ENCODE measurements at regions not wholly inside any gene's neighbourhood (a gene's known extent, or its start where the extent isn't known, plus 50 kb on each side); places are given as distances from the start of the nearest gene placed in this dataset.

DNA sequence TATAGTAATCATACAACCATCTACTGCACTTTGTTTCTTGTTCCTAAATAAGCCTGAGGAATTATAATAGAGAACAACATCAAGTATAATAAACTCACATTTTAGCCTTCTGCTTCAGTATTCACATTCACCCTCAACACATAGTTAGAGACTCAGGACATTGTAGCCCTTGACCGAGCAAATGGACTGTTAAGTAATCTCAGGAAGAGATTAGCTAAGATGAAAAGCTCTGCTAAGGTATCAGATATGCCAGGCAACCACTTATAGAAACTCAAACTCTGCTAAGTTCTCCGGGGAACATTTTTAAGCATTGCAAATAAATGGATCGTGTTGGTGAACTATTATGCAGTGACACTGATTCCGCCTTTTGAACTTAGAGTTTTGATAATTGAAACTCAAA, 252.0 kb downstream of the DTWD2 start:
- H3K27ac ChIP-seq (ENCODE audit: low read length) = no peak overlapping the region
- TF ChIP-seq, protein P1, sequence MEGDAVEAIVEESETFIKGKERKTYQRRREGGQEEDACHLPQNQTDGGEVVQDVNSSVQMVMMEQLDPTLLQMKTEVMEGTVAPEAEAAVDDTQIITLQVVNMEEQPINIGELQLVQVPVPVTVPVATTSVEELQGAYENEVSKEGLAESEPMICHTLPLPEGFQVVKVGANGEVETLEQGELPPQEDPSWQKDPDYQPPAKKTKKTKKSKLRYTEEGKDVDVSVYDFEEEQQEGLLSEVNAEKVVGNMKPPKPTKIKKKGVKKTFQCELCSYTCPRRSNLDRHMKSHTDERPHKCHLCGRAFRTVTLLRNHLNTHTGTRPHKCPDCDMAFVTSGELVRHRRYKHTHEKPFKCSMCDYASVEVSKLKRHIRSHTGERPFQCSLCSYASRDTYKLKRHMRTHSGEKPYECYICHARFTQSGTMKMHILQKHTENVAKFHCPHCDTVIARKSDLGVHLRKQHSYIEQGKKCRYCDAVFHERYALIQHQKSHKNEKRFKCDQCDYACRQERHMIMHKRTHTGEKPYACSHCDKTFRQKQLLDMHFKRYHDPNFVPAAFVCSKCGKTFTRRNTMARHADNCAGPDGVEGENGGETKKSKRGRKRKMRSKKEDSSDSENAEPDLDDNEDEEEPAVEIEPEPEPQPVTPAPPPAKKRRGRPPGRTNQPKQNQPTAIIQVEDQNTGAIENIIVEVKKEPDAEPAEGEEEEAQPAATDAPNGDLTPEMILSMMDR (IDR thresholded peaks at IDR 0.05; ENCODE audit: low read depth, low read length) = no peak
- no peak for TF ChIP-seq EZH2phosphoT487 (IDR thresholded peaks at IDR 0.05; ENCODE audit: low read depth)
- no peaks in the 10 kb centered on the region for H3K4me1 ChIP-seq (ENCODE audit: low read length)
- H3K4me2 ChIP-seq (ENCODE audit: low read length) = no peak overlapping the region
- no peak overlapping the region for H3K9ac ChIP-seq (ENCODE audit: low read length)
- H2AFZ ChIP-seq (ENCODE audit: low read depth, low read length) = no peak overlapping the region
- H3K27me3 ChIP-seq (ENCODE audit: low read depth, low read length) = no peaks in the 10 kb centered on the region
- H3K36me3 ChIP-seq (replicated peaks; ENCODE audit: low read depth, low read length) = no peaks in the 10 kb centered on the region
- H4K20me1 ChIP-seq (ENCODE audit: insufficient read depth, low read length) = no peaks in the 10 kb centered on the region
- no peaks in the 10 kb centered on the region for H3K9me3 ChIP-seq (ENCODE audit: insufficient read depth, low read length)
- H3K79me2 ChIP-seq (ENCODE audit: low read length) = no peaks in the 10 kb centered on the region
- no peak overlapping the region for H3K4me3 ChIP-seq (ENCODE audit: low read length)

GRCh38 chr5:118733394-118733793, 255.0 kb downstream of the DTWD2 start:
- TF ChIP-seq, protein P1 (IDR thresholded peaks at IDR 0.05; ENCODE audit: low read depth, low read length) = no peak
- TF ChIP-seq EZH2phosphoT487 (IDR thresholded peaks at IDR 0.05; ENCODE audit: low read depth) = no peak
- Histone ChIP-seq H3K27me3 (ENCODE audit: low read depth, low read length) (no peaks in the 10 kb centered on the region), H4K20me1 (ENCODE audit: insufficient read depth, low read length) (no peaks in the 10 kb centered on the region), H3K4me3 (ENCODE audit: low read length) (no peak overlapping the region), H2AFZ (ENCODE audit: low read depth, low read length) (no peak overlapping the region), H3K9me3 (ENCODE audit: insufficient read depth, low read length) (peaks cover 3% of the 10 kb centered on the region; the same call in 1 of the 2 replicates), H3K9ac (ENCODE audit: low read length) (no peak overlapping the region), H3K27ac (ENCODE audit: low read length) (no peak overlapping the region), H3K36me3 (replicated peaks; ENCODE audit: low read depth, low read length) (no peaks in the 10 kb centered on the region), H3K4me2 (ENCODE audit: low read length) (no peak overlapping the region), H3K79me2 (ENCODE audit: low read length) (no peaks in the 10 kb centered on the region), H3K4me1 (ENCODE audit: low read length) (peaks cover 8% of the 10 kb centered on the region)

DNA sequence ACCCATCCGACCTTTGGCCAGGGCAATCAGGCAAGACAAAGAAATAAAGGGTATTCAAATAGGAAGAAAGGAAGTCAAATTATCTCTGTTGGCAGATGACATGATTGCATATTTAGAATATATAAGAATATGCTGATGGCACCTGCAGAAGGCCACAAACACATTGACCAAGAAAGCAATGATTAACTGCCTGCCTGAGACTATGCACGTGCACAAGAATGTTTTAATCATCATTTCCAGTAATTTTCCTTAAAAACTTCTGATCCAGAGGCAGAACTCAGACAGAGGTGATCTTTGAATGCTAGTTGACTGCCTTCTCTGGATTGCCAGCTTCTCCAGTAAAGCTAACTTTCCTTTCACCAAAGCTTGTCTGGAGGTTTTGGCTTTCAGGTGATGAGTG, 260.2 kb downstream of the DTWD2 start:
- Histone ChIP-seq H3K36me3 (replicated peaks; ENCODE audit: low read depth, low read length) (no peaks in the 10 kb centered on the region), H2AFZ (ENCODE audit: low read depth, low read length) (0 out of 2 replicates have a peak overlapping the region, but pooled peaks have one; percentile 30), H3K9me3 (ENCODE audit: insufficient read depth, low read length) (peaks cover 3% of the 10 kb centered on the region; the same call in 1 of the 2 replicates), H4K20me1 (ENCODE audit: insufficient read depth, low read length) (no peaks in the 10 kb centered on the region), H3K9ac (ENCODE audit: low read length) (no peak overlapping the region), H3K27me3 (ENCODE audit: low read depth, low read length) (no peaks in the 10 kb centered on the region), H3K27ac (ENCODE audit: low read length) (peak overlapping the region; percentile 21; the same call in 1 of the 2 replicates), H3K4me3 (ENCODE audit: low read length) (no peak overlapping the region), H3K4me2 (ENCODE audit: low read length) (peak overlapping the region; percentile 36), H3K79me2 (ENCODE audit: low read length) (no peaks in the 10 kb centered on the region), H3K4me1 (ENCODE audit: low read length) (peaks cover 46% of the 10 kb centered on the region)
- TF ChIP-seq EZH2phosphoT487 (IDR thresholded peaks at IDR 0.05; ENCODE audit: low read depth) = no peak

GRCh38 chr5:118726891-118727290, 261.5 kb downstream of the DTWD2 start:
- TF ChIP-seq EZH2phosphoT487 (IDR thresholded peaks at IDR 0.05; ENCODE audit: low read depth) = no peak
- TF ChIP-seq, protein P1 (IDR thresholded peaks at IDR 0.05; ENCODE audit: low read depth, low read length) = no peak

More at GRCh38 chr5:118726891-118727290, 261.5 kb downstream of the DTWD2 start:
- Histone ChIP-seq H3K27ac (ENCODE audit: low read length) (no peak overlapping the region), H3K27me3 (ENCODE audit: low read depth, low read length) (no peaks in the 10 kb centered on the region), H2AFZ (ENCODE audit: low read depth, low read length) (no peak overlapping the region), H4K20me1 (ENCODE audit: insufficient read depth, low read length) (no peaks in the 10 kb centered on the region), H3K79me2 (ENCODE audit: low read length) (no peaks in the 10 kb centered on the region), H3K4me1 (ENCODE audit: low read length) (peaks cover 59% of the 10 kb centered on the region), H3K36me3 (replicated peaks; ENCODE audit: low read depth, low read length) (no peaks in the 10 kb centered on the region), H3K4me2 (ENCODE audit: low read length) (no peak overlapping the region), H3K9me3 (ENCODE audit: insufficient read depth, low read length) (peaks cover 3% of the 10 kb centered on the region; the same call in 1 of the 2 replicates), H3K4me3 (ENCODE audit: low read length) (no peak overlapping the region), H3K9ac (ENCODE audit: low read length) (no peak overlapping the region)

All from OCI-LY3 (cell line).